Hepatocyte (in vitro differentiated cells): ENCODE measurements at regions not wholly inside any gene's neighbourhood (a gene's known extent, or its start where the extent isn't known, plus 50 kb on each side); places are given as distances from the start of the nearest gene placed in this dataset.

Source experiments
- CTCF ChIP-seq: fragments of 200-600 bp; sonication (generic); IDR thresholded peaks from 2 replicates; pipeline ENCODE4 v1.5.1; 2016; ENCODE audit warnings: antibody characterized with exemption, mild to moderate bottlenecking; ENCODE audit not compliant: poor library complexity
- EZH2 ChIP-seq: fragments of 200-600 bp; sonication (generic); IDR thresholded peaks from 2 replicates; pipeline ENCODE4 v1.6.1; 2016; ENCODE audit warnings: antibody characterized with exemption, mild to moderate bottlenecking, borderline replicate concordance

DNA sequence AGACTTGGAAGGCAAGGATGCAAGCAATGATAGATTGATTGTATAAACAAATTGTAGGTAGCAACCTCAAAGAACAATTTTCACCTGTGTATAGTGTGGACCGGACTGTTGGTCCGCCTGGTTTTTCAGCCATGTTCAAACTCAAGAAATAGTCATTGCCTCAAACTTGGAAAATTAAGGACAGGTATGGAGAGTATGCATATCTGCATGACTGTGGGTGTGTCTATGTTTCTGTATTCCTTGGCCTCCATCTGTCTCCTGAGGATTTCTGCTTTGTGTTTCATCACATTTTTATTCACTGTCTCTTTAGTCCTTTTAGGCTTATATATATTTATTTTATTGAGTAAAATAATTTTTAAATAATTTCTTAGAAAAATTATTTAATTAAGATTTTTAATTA, 53.9 kb upstream of the RASA2 start:
- TF ChIP-seq EZH2 (no peak), CTCF (no peak)
